ENCODE measurements at regions not wholly inside any gene's neighbourhood (a gene's known extent, or its start where the extent isn't known, plus 50 kb on each side); places are given as distances from the start of the nearest gene placed in this dataset.

DNA sequence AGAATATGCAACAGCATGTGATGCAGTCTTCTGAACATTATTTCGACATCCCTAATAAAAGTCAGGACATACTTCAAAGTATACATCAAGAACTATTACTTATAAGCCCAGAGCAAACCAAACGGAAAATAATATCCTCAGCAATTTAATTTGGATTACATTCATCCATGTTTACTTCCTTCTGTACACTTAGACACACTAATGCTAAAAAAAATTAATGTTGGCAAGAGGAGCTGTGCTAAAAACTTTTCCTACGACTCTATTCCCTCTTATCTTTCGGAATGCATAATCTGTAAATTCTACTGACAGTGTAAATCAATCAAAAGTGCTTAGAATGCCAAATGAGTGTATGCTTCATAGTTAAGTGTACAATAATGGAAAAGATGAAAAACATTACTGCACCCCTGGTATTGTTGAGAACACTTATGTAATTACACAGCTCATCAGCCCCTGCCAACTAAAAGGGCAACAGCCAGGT is 301.2 kb upstream of the HSF2 start:
- CTCF ChIA-PET, result no interaction called here
- no peaks in the 10 kb centered on the region for H3K36me3 Mint-ChIP-seq
- no peaks in the 10 kb centered on the region for H3K9me3 Mint-ChIP-seq (ENCODE audit: low read depth)
- no peaks in the 10 kb centered on the region for H3K27me3 Mint-ChIP-seq
- H3K4me1 Mint-ChIP-seq, result no peaks in the 10 kb centered on the region
- H3K4me3 Mint-ChIP-seq, result no peak overlapping the region
- H3K27ac Mint-ChIP-seq, result no peak overlapping the region
- no peak for ATAC-seq
- no peak for DNase-seq

GRCh38 chr6:122102026-122102425 is 297.4 kb upstream of the HSF2 start:
- Mint-ChIP-seq H3K9me3 (ENCODE audit: low read depth) (no peaks in the 10 kb centered on the region), H3K4me1 (no peaks in the 10 kb centered on the region), H3K4me3 (no peak overlapping the region), H3K36me3 (no peaks in the 10 kb centered on the region), H3K27ac (no peak overlapping the region), H3K27me3 (no peaks in the 10 kb centered on the region)
- ATAC-seq (no peak), DNase-seq (no peak)
- CTCF ChIA-PET, result no interaction called here

- H3K27me3 Mint-ChIP-seq, result no peaks in the 10 kb centered on the region
- ATAC-seq, result no peak
- H3K27ac Mint-ChIP-seq, result no peak overlapping the region
- CTCF ChIA-PET, result no interaction called here
- H3K9me3 Mint-ChIP-seq (ENCODE audit: low read depth), result no peaks in the 10 kb centered on the region
- no peak for DNase-seq
- H3K4me1 Mint-ChIP-seq, result no peaks in the 10 kb centered on the region
- H3K36me3 Mint-ChIP-seq, result no peaks in the 10 kb centered on the region
- no peak overlapping the region for H3K4me3 Mint-ChIP-seq
Observed at GRCh38 chr6:122107256-122107852, 292.1 kb upstream of the HSF2 start.

- Mint-ChIP-seq H3K4me3 (no peak overlapping the region), H3K9me3 (ENCODE audit: low read depth) (no peaks in the 10 kb centered on the region), H3K27me3 (no peaks in the 10 kb centered on the region), H3K4me1 (no peaks in the 10 kb centered on the region), H3K27ac (no peak overlapping the region), H3K36me3 (no peaks in the 10 kb centered on the region)
- CTCF ChIA-PET, result no interaction called here
- DNase-seq (no peak), ATAC-seq (no peak)
Observed at GRCh38 chr6:122109075-122109474, 290.4 kb upstream of the HSF2 start.

GRCh38 chr6:122114717-122115116 is 284.7 kb upstream of the HSF2 start:
- H3K4me3 Mint-ChIP-seq, result no peak overlapping the region
- no peak overlapping the region for H3K27ac Mint-ChIP-seq
- ATAC-seq (no peak), DNase-seq (no peak)
- no peaks in the 10 kb centered on the region for H3K36me3 Mint-ChIP-seq
- CTCF ChIA-PET, result no interaction called here
- H3K27me3 Mint-ChIP-seq, result no peaks in the 10 kb centered on the region
- H3K4me1 Mint-ChIP-seq, result no peaks in the 10 kb centered on the region
- peaks cover 2% of the 10 kb centered on the region for H3K9me3 Mint-ChIP-seq (ENCODE audit: low read depth)

DNA sequence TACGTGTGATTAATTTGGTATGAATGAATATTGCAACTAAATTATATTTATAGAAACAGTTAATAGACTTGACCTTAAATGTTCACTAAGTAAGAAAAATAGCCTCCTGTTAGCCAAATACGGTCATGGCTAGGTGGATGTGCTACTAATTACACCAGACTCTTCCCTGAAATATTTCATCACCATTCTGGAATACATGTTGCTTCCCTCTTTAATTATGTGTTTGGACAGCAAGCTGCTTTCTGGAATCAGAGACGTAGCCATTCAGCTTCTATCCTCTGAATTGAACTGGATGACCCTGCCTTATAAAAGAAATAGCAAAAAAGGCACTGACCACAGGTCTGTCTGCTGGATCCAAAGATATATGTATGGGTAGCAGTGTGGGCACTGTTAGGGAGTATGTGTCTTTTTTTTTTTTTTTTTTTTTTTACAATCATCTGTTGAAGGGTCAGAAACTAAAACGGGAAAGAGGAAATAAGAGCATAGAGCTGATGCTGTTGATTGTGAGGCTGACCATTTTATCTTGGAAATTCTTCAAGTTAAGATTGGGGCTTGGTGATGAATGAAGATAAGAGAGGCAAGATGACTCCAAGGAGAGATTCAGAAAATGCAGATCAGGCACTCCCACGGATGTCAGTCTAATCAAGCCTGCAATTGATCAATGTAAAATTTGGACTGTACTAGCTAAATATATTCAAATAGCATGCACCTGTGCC is 283.2 kb upstream of the HSF2 start:
- Mint-ChIP-seq H3K36me3 (no peaks in the 10 kb centered on the region), H3K4me3 (no peak overlapping the region), H3K9me3 (ENCODE audit: low read depth) (peaks cover 2% of the 10 kb centered on the region), H3K27ac (no peak overlapping the region), H3K4me1 (no peaks in the 10 kb centered on the region), H3K27me3 (no peaks in the 10 kb centered on the region)
- DNase-seq (no peak), ATAC-seq (no peak)
- CTCF ChIA-PET, result no interaction called here

DNA sequence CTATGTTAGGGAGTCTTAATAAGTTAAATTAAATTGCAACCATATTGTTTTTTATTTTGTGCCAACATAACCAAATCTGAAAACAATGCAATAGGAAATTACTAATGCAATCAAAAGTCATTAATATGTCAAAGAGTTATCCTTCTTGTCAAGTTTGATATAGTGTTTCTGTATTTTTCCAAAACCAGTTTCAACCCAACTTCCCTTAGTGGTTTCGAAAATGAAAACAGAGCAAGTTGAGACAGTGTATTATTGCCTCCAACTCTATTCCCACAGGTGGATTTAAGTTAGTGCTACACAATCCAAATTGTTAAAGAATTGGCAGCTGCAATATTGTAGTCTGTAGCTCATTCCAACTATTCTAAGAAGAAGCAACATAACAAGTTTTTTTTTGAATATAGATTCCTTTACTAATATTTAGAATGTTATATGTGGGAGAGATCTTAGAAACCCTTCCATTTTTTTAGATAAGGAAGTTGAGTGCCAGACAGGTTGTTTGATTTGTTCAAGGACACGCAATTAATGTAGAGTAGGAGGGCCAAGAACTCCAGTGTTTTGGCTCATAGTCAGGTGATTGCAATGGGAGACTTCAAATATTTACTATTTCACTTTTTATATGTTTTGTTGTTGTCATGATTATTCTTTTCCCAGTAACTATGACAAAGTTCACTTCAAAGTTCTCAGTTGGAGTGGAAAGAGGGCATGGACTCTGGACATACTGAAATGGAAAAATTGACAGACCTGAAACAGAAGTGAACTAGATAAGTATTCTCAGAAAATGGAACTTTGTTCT is 282.4 kb upstream of the HSF2 start:
- no peaks in the 10 kb centered on the region for H3K4me1 Mint-ChIP-seq
- no peak overlapping the region for H3K27ac Mint-ChIP-seq
- DNase-seq, result no peak
- no peak for ATAC-seq
- CTCF ChIA-PET, result no interaction called here
- H3K9me3 Mint-ChIP-seq (ENCODE audit: low read depth), result peaks cover 2% of the 10 kb centered on the region
- H3K27me3 Mint-ChIP-seq, result no peaks in the 10 kb centered on the region
- no peak overlapping the region for H3K4me3 Mint-ChIP-seq
- no peaks in the 10 kb centered on the region for H3K36me3 Mint-ChIP-seq

DNA sequence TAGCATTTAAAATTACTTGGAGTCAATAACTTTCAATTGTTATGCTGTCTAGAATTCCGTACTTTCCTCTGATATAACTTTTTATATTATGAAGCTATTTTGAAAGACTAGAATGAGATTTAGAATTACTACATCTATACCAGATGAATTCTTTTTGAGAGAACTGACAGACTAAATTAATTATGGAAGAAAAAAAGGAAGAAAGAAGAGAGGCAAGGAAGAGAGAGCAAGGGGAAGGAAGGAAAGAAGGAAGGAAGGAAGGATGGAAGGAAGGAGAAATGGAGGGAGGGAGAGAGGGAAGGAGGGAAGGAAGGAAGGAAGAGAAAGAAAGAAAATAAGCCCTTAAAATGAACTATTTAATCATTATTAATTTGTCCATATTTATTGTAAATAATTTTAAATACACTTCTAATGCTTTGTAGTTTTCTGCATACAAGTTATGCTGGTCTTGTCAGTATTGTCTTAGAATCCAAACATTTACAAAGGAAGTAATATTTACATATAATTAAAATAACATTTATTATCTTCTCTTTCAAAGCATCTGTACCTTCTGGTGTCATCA is 280.4 kb upstream of the HSF2 start:
- peaks cover 2% of the 10 kb centered on the region for H3K9me3 Mint-ChIP-seq (ENCODE audit: low read depth)
- H3K36me3 Mint-ChIP-seq, result no peaks in the 10 kb centered on the region
- DNase-seq (no peak), ATAC-seq (no peak)
- H3K4me3 Mint-ChIP-seq, result no peak overlapping the region
- no peaks in the 10 kb centered on the region for H3K27me3 Mint-ChIP-seq
- H3K4me1 Mint-ChIP-seq, result no peaks in the 10 kb centered on the region
- CTCF ChIA-PET, result no interaction called here
- no peak overlapping the region for H3K27ac Mint-ChIP-seq

DNA sequence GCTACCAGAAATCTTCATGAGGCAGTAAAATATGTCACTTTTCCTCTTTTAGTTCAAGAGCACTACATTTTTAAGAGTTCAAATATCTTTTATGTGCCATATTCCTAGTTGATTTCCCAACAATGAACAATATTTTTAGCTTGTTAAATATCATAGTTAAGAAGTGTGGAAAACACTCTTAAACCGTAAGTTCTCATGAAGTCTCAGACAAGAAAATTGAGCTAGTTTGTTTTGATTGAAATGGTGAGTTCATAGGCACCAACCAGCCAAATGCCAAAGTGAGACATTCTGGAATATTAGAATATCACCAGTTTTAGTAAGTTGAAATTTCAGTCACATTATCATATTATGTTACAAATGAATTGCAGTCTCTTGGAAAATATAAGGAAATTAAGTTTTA is 277.2 kb upstream of the HSF2 start:
- CTCF ChIA-PET, result no interaction called here
- Mint-ChIP-seq H3K36me3 (no peaks in the 10 kb centered on the region), H3K4me3 (no peak overlapping the region), H3K9me3 (ENCODE audit: low read depth) (peaks cover 2% of the 10 kb centered on the region), H3K27me3 (no peaks in the 10 kb centered on the region), H3K4me1 (no peaks in the 10 kb centered on the region), H3K27ac (no peak overlapping the region)
- ATAC-seq (no peak), DNase-seq (no peak)

DNA sequence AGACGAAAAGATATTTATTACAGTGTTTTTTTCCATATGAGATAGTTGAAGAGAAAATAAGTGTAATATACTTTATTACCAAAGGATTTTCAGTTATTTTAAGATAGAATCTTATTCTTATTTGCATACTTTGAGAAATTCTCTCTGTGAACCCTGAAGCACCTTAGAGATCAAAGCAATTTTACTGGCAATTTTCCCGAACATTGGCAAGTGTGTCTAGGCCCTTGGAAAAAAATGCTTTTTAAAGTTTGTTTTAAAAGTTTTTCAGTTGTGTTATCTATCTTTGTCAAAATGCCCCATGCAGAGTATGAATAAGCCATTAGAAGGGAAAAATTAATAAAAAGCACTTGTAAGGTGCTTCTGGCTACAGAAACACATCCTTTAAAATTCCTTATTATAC is 276.8 kb upstream of the HSF2 start:
- Mint-ChIP-seq H3K4me3 (no peak overlapping the region), H3K27me3 (no peaks in the 10 kb centered on the region), H3K4me1 (no peaks in the 10 kb centered on the region), H3K36me3 (no peaks in the 10 kb centered on the region), H3K27ac (no peak overlapping the region), H3K9me3 (ENCODE audit: low read depth) (peaks cover 2% of the 10 kb centered on the region)
- DNase-seq (no peak), ATAC-seq (no peak)
- CTCF ChIA-PET, result no interaction called here

DNA sequence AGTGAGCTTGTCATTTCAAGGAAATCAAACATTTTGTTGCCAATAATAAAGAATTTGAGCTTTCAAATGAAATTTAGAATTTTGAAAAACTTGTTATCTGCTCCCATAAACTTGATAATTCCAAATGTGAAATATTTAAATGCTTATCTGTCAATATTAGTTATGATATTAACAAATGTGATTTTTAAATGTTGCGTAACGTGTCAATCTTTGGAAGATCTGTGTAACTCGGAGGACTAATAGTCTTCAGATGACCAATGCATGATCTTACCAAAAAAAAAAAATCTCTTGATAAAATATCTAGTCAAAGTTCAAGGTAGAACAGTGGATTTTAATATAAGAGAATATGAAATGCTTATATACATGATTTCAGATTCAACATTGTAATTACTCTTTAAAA is 274.5 kb upstream of the HSF2 start:
- peaks cover 2% of the 10 kb centered on the region for H3K9me3 Mint-ChIP-seq (ENCODE audit: low read depth)
- DNase-seq, result no peak
- ATAC-seq, result no peak
- H3K27me3 Mint-ChIP-seq, result no peaks in the 10 kb centered on the region
- peaks cover 1% of the 10 kb centered on the region for H3K4me1 Mint-ChIP-seq
- H3K36me3 Mint-ChIP-seq, result no peaks in the 10 kb centered on the region
- CTCF ChIA-PET, result no interaction called here
- no peak overlapping the region for H3K4me3 Mint-ChIP-seq
- H3K27ac Mint-ChIP-seq, result no peak overlapping the region

- peaks cover 2% of the 10 kb centered on the region for H3K9me3 Mint-ChIP-seq (ENCODE audit: low read depth)
- no peak overlapping the region for H3K4me3 Mint-ChIP-seq
- ATAC-seq, result no peak
- no peaks in the 10 kb centered on the region for H3K27me3 Mint-ChIP-seq
- no peak for DNase-seq
- peaks cover 6% of the 10 kb centered on the region for H3K4me1 Mint-ChIP-seq
- H3K27ac Mint-ChIP-seq, result no peak overlapping the region
- CTCF ChIA-PET, result no interaction called here
- no peaks in the 10 kb centered on the region for H3K36me3 Mint-ChIP-seq
Observed at GRCh38 chr6:122126894-122127293, 272.6 kb upstream of the HSF2 start.

DNA sequence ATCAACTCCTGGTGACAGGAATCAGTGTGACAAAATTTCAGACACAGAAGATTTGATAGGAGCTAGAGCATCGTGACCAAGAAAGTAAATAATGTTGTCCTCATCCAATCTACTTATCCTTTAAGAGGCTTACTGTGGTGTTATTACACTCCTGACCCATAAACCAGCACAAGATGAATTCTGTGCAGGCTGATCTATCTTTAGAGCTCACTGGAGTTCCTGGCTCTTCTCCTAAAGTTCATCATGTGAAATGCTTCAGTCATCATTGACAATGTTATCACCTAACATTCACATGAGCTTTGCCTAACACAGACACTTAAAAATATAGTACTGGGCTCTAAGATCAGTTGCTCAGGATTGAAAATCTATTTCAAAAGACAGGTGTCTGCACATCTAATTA is 271.0 kb upstream of the HSF2 start:
- Mint-ChIP-seq H3K4me1 (peaks cover 6% of the 10 kb centered on the region), H3K4me3 (no peak overlapping the region), H3K9me3 (ENCODE audit: low read depth) (peaks cover 2% of the 10 kb centered on the region), H3K27me3 (no peaks in the 10 kb centered on the region), H3K36me3 (no peaks in the 10 kb centered on the region), H3K27ac (no peak overlapping the region)
- CTCF ChIA-PET, result no interaction called here
- ATAC-seq, result no peak
- DNase-seq, result no peak

Measured in activated CD8-positive, alpha-beta memory T cell treated with anti-CD3 and anti-CD28 coated beads, Interleukin-2, amount 10 ng/mL, durations not matched to agents 7 days and 5 days (primary cell).